Colonic mucosa (tissue), 4 donors: ENCODE measurements at regions not wholly inside any gene's neighbourhood (a gene's known extent, or its start where the extent isn't known, plus 50 kb on each side); places are given as distances from the start of the nearest gene placed in this dataset.

ENCODE experiments used
- DNase-seq: peaks from one replicate; pipeline ENCODE4 v3.0.0-alpha.2; 2020
- H3K27ac ChIP-seq: fragments of 200-600 bp; one replicate; pipeline ENCODE4 v1.8.0; 2021
- H3K27me3 ChIP-seq: fragments of 200-600 bp; one replicate; pipeline ENCODE4 v1.8.0; 2021
- H3K36me3 ChIP-seq: fragments of 200-600 bp; one replicate; pipeline ENCODE4 v1.8.0; 2021
- H3K4me1 ChIP-seq: fragments of 200-600 bp; one replicate; pipeline ENCODE4 v1.8.0; 2021; ENCODE audit warnings: mild to moderate bottlenecking
- H3K4me3 ChIP-seq: fragments of 200-600 bp; one replicate; pipeline ENCODE4 v1.8.0; 2021
- H3K9ac ChIP-seq, 2 donors: one replicate each; pipeline ENCODE4 v1.7.0; 2013; ENCODE audit warnings: control low read depth in 2 of 2, low read depth in 2 of 2, low read length in 2 of 2
- H3K9me3 ChIP-seq: fragments of 200-600 bp; one replicate; pipeline ENCODE4 v1.8.0; 2021
- CTCF ChIP-seq: fragments of 200-600 bp; IDR thresholded peaks from one replicate; pipeline ENCODE4 v1.8.0; 2022; ENCODE audit warnings: antibody characterized with exemption, mild to moderate bottlenecking
- intact Hi-C: fragments of 100-400 bp; cut with DNase I; formaldehyde crosslinking; loops from one replicate; pipeline ENCODE4 v1.14.1; 2022
- donor health status: healthy.
- donor health status: DM: no; HTN: no; CAD: no.
- donor health status: DM: no; HTN: no; CAD: no.

- Histone ChIP-seq H3K4me3 (no peak overlapping the region), H3K9ac (no peak overlapping the region), H3K36me3 (no peaks in the 10 kb centered on the region), H3K9me3 (no peaks in the 10 kb centered on the region), H3K27ac (no peak overlapping the region), H3K4me1 (no peaks in the 10 kb centered on the region), H3K27me3 (no peaks in the 10 kb centered on the region)
- DNase-seq: no peak
- intact Hi-C loops: no loop called here
- TF ChIP-seq CTCF: no peak
Measured at GRCh38 chr12:18794000-18794399, 56.1 kb downstream of the CAPZA3 start.

GRCh38 chr12:18797604-18798003, 59.7 kb downstream of the CAPZA3 start:
- DNase-seq: no peak
- Histone ChIP-seq H3K27me3 (no peaks in the 10 kb centered on the region), H3K36me3 (no peaks in the 10 kb centered on the region), H3K9me3 (no peaks in the 10 kb centered on the region), H3K27ac (no peak overlapping the region), H3K9ac (no peak overlapping the region), H3K4me1 (no peaks in the 10 kb centered on the region), H3K4me3 (no peak overlapping the region)
- intact Hi-C loops: no loop called here
- TF ChIP-seq CTCF: no peak

- no peak for DNase-seq
- H3K4me1 ChIP-seq: no peaks in the 10 kb centered on the region
- intact Hi-C loops: no loop called here
- H3K27ac ChIP-seq: no peak overlapping the region
- no peak for TF ChIP-seq CTCF
- no peak overlapping the region for H3K4me3 ChIP-seq
- no peaks in the 10 kb centered on the region for H3K27me3 ChIP-seq
- no peak overlapping the region for H3K9ac ChIP-seq
- no peaks in the 10 kb centered on the region for H3K9me3 ChIP-seq
- H3K36me3 ChIP-seq: no peaks in the 10 kb centered on the region
Measured at GRCh38 chr12:18798535-18799361, 60.8 kb downstream of the CAPZA3 start.

GRCh38 chr12:18799561-18799960, 61.6 kb downstream of the CAPZA3 start:
- intact Hi-C loops: no loop called here
- no peak overlapping the region for H3K27ac ChIP-seq

GRCh38 chr12:18805516-18806248, 67.8 kb downstream of the CAPZA3 start:
- Histone ChIP-seq H3K9ac (no peak overlapping the region), H3K36me3 (no peaks in the 10 kb centered on the region), H3K4me1 (no peaks in the 10 kb centered on the region), H3K27me3 (no peaks in the 10 kb centered on the region), H3K9me3 (no peaks in the 10 kb centered on the region), H3K27ac (no peak overlapping the region), H3K4me3 (no peak overlapping the region)
- intact Hi-C loops: no loop called here
- no peak for DNase-seq
- no peak for TF ChIP-seq CTCF

More at GRCh38 chr12:18799561-18799960, 61.6 kb downstream of the CAPZA3 start:
- H3K9me3 ChIP-seq: no peaks in the 10 kb centered on the region
- no peaks in the 10 kb centered on the region for H3K4me1 ChIP-seq
- H3K4me3 ChIP-seq: no peak overlapping the region
- H3K9ac ChIP-seq: no peak overlapping the region
- H3K27me3 ChIP-seq: no peaks in the 10 kb centered on the region
- DNase-seq: no peak
- no peaks in the 10 kb centered on the region for H3K36me3 ChIP-seq
- no peak for TF ChIP-seq CTCF
